ENCODE measurements at regions not wholly inside any gene's neighbourhood (a gene's known extent, or its start where the extent isn't known, plus 50 kb on each side); places are given as distances from the start of the nearest gene placed in this dataset.

GRCh38 chr13:40409278-40409677, 257.2 kb downstream of the FOXO1 start:
- Mint-ChIP-seq H3K4me3 (ENCODE audit: unreplicated experiment) (no peak overlapping the region), H3K36me3 (ENCODE audit: unreplicated experiment) (peaks cover 4% of the 10 kb centered on the region), H3K9me3 (ENCODE audit: unreplicated experiment) (peaks cover 2% of the 10 kb centered on the region), H3K4me1 (ENCODE audit: low read depth, unreplicated experiment) (no peaks in the 10 kb centered on the region), H3K27me3 (ENCODE audit: unreplicated experiment) (no peaks in the 10 kb centered on the region), H3K27ac (ENCODE audit: unreplicated experiment) (no peak overlapping the region)
- no peak for TF ChIP-seq CTCF (IDR thresholded peaks at IDR 0.05; ENCODE audit: partially characterized antibody, unreplicated experiment)
- no peak for DNase-seq

- Mint-ChIP-seq H3K27me3 (ENCODE audit: unreplicated experiment) (no peaks in the 10 kb centered on the region), H3K4me3 (ENCODE audit: unreplicated experiment) (no peak overlapping the region), H3K4me1 (ENCODE audit: low read depth, unreplicated experiment) (no peaks in the 10 kb centered on the region), H3K9me3 (ENCODE audit: unreplicated experiment) (peaks cover 3% of the 10 kb centered on the region), H3K36me3 (ENCODE audit: unreplicated experiment) (no peaks in the 10 kb centered on the region), H3K27ac (ENCODE audit: unreplicated experiment) (no peak overlapping the region)
- TF ChIP-seq CTCF (IDR thresholded peaks at IDR 0.05; ENCODE audit: partially characterized antibody, unreplicated experiment), result no peak
- DNase-seq, result no peak
These were observed 256.1 kb downstream of the FOXO1 start for GRCh38 chr13:40410315-40410714.

GRCh38 chr13:40420160-40420740, 246.2 kb downstream of the FOXO1 start:
- peaks cover 1% of the 10 kb centered on the region for H3K9me3 Mint-ChIP-seq (ENCODE audit: unreplicated experiment)
- no peak overlapping the region for H3K27ac Mint-ChIP-seq (ENCODE audit: unreplicated experiment)
- no peaks in the 10 kb centered on the region for H3K4me1 Mint-ChIP-seq (ENCODE audit: low read depth, unreplicated experiment)
- no peaks in the 10 kb centered on the region for H3K36me3 Mint-ChIP-seq (ENCODE audit: unreplicated experiment)
- TF ChIP-seq CTCF (IDR thresholded peaks at IDR 0.05; ENCODE audit: partially characterized antibody, unreplicated experiment), result no peak
- H3K4me3 Mint-ChIP-seq (ENCODE audit: unreplicated experiment), result no peak overlapping the region
- no peaks in the 10 kb centered on the region for H3K27me3 Mint-ChIP-seq (ENCODE audit: unreplicated experiment)
- no peak for DNase-seq

GRCh38 chr13:40422588-40423235, 243.7 kb downstream of the FOXO1 start:
- Mint-ChIP-seq H3K27me3 (ENCODE audit: unreplicated experiment) (no peaks in the 10 kb centered on the region), H3K27ac (ENCODE audit: unreplicated experiment) (no peak overlapping the region), H3K9me3 (ENCODE audit: unreplicated experiment) (no peaks in the 10 kb centered on the region), H3K4me1 (ENCODE audit: low read depth, unreplicated experiment) (no peaks in the 10 kb centered on the region), H3K4me3 (ENCODE audit: unreplicated experiment) (no peak overlapping the region), H3K36me3 (ENCODE audit: unreplicated experiment) (no peaks in the 10 kb centered on the region)
- no peak for DNase-seq
- no peak for TF ChIP-seq CTCF (IDR thresholded peaks at IDR 0.05; ENCODE audit: partially characterized antibody, unreplicated experiment)

- no peak overlapping the region for H3K27ac Mint-ChIP-seq (ENCODE audit: unreplicated experiment)
- no peak for DNase-seq
- H3K27me3 Mint-ChIP-seq (ENCODE audit: unreplicated experiment), result peaks cover 3% of the 10 kb centered on the region
- H3K4me1 Mint-ChIP-seq (ENCODE audit: low read depth, unreplicated experiment), result peaks cover 21% of the 10 kb centered on the region
- no peak overlapping the region for H3K4me3 Mint-ChIP-seq (ENCODE audit: unreplicated experiment)
- TF ChIP-seq CTCF (IDR thresholded peaks at IDR 0.05; ENCODE audit: partially characterized antibody, unreplicated experiment), result no peak
- H3K9me3 Mint-ChIP-seq (ENCODE audit: unreplicated experiment), result peaks cover 3% of the 10 kb centered on the region
- H3K36me3 Mint-ChIP-seq (ENCODE audit: unreplicated experiment), result no peaks in the 10 kb centered on the region
These were observed 238.1 kb downstream of the FOXO1 start for GRCh38 chr13:40428354-40428753.

Measured in glutamatergic neuron (in vitro differentiated cells).